ENCODE measurements at regions not wholly inside any gene's neighbourhood (a gene's known extent, or its start where the extent isn't known, plus 50 kb on each side); places are given as distances from the start of the nearest gene placed in this dataset.

GRCh38 chr2:133841900-133842299 lies 273.6 kb upstream of the NCKAP5 start:
- Histone ChIP-seq H3K27me3 (ENCODE audit: control insufficient read depth in 2 of 2, insufficient read depth in 2 of 2, low read length in 2 of 2) (no peaks in the 10 kb centered on the region), H2AFZ (ENCODE audit: low read depth, low read length) (no peak overlapping the region), H3K4me3 (no peak overlapping the region), H3K9me1 (ENCODE audit: control insufficient read depth, insufficient read depth, low read length) (no peaks in the 10 kb centered on the region), H3K4me1 (replicated peaks in 1 of 2; ENCODE audit: control insufficient read depth in 2 of 2, insufficient read depth in 2 of 2, low read length in 2 of 2) (no peaks in the 10 kb centered on the region), H3K9ac (ENCODE audit: insufficient read depth in 1 of 2, low read depth in 2 of 2, low read length in 2 of 2) (no peak overlapping the region), H3K9me3 (replicated peaks; ENCODE audit: control insufficient read depth, insufficient read depth, low read depth, low read length) (no peaks in the 10 kb centered on the region), H3K36me3 (ENCODE audit: control insufficient read depth, insufficient read depth, low read length) (no peaks in the 10 kb centered on the region), H3K27ac (ENCODE audit: extremely low read depth, low read depth, low read length) (no peak overlapping the region), H3K79me2 (ENCODE audit: control insufficient read depth, insufficient read depth, low read length) (no peaks in the 10 kb centered on the region), H4K20me1 (replicated peaks; ENCODE audit: control insufficient read depth, insufficient read depth, low read length) (no peaks in the 10 kb centered on the region), H3K4me2 (ENCODE audit: insufficient read depth, low read length) (no peak overlapping the region)
- BruUV-seq (replicated peaks): no TSS peak
- ATAC-seq: no peak
- DNase-seq (ENCODE audit: extremely low read depth in 1 of 4, low spot score in 3 of 4): no peak
- no peak for TF ChIP-seq MEF2A (IDR thresholded peaks at IDR 0.05; ENCODE audit: control insufficient read depth, low read depth, low read length)
- TF ChIP-seq HMBOX1 (IDR thresholded peaks at IDR 0.05): no peak
- no peak for TF ChIP-seq SIN3A (IDR thresholded peaks at IDR 0.05; ENCODE audit: borderline replicate concordance in 2 of 2, control insufficient read depth in 1 of 2, low read depth in 2 of 2, low read length in 2 of 2)
- no peak for TF ChIP-seq E2F6 (IDR thresholded peaks at IDR 0.05; ENCODE audit: borderline replicate concordance in 1 of 2, extremely low read depth in 1 of 2, insufficient read depth in 1 of 2, insufficient read length in 1 of 2, low read depth in 1 of 2, low read length in 1 of 2, poor library complexity in 1 of 2, severe bottlenecking in 1 of 2)
- TF ChIP-seq GATAD2B (IDR thresholded peaks at IDR 0.05; ENCODE audit: borderline replicate concordance): no peak
- TF ChIP-seq ZMIZ1 (IDR thresholded peaks at IDR 0.05; ENCODE audit: low read depth in 2 of 2, low read length in 2 of 2): no peak
- TF ChIP-seq ZNF217 (CRISPR knock-in tag; IDR thresholded peaks at IDR 0.05): no peak
- TF ChIP-seq HIVEP1 (CRISPR knock-in tag; IDR thresholded peaks at IDR 0.05): no peak
- no peak for TF ChIP-seq MTF1 (CRISPR knock-in tag; IDR thresholded peaks at IDR 0.05; ENCODE audit: borderline replicate concordance)
- TF ChIP-seq PCBP2 (IDR thresholded peaks at IDR 0.05; ENCODE audit: low read depth, low read length, poor library complexity, severe bottlenecking): no peak
- FAIRE-seq: no peak
- 2% methylated on average over 4 of the region's 4 CpGs for WGBS (ENCODE audit: insufficient coverage, low coverage, missing lambda C conversion rate)
- CTCF ChIA-PET (ENCODE audit: low intra/inter-chr PET ratio): no interaction called here
- in situ Hi-C loops (cut with MboI): no loop called here
- POLR2A ChIA-PET: no interaction called here
- intact Hi-C loops (cut with micrococcal nuclease): loop anchor here (10.0 kb wide), 2 partner anchors 277 to 667 kb away; partner anchors contain the start of gene NCKAP5
